ENCODE measurements at regions not wholly inside any gene's neighbourhood (a gene's known extent, or its start where the extent isn't known, plus 50 kb on each side); places are given as distances from the start of the nearest gene placed in this dataset.
"Not testable (repeated sequence)": the region's sequence is repeated elsewhere in the genome, so short reads cannot be mapped to it uniquely, and the experiment has no call there.

- DNase-seq (ENCODE audit: low spot score) = no peak
Measured at GRCh38 chr11:28976801-28977145, 868.6 kb downstream of the METTL15 start.

- no peak for DNase-seq (ENCODE audit: low spot score)
Measured at GRCh38 chr11:28976012-28976800, 868.0 kb downstream of the METTL15 start.

GRCh38 chr11:28969832-28970231, 861.6 kb downstream of the METTL15 start:
- no peak for DNase-seq (ENCODE audit: low spot score)

GRCh38 chr11:28966951-28967350, 858.8 kb downstream of the METTL15 start:
- no peak for DNase-seq (ENCODE audit: low spot score)

- no peak for DNase-seq (ENCODE audit: low spot score)
Measured at GRCh38 chr11:28965819-28966218, 857.6 kb downstream of the METTL15 start.

- no peak for DNase-seq (ENCODE audit: low spot score)
Measured at GRCh38 chr11:28964811-28965210, 856.6 kb downstream of the METTL15 start.

- no peak for DNase-seq (ENCODE audit: low spot score)
Measured at GRCh38 chr11:28963187-28963586, 855.0 kb downstream of the METTL15 start.

GRCh38 chr11:28962502-28962901, 854.3 kb downstream of the METTL15 start:
- no peak for DNase-seq (ENCODE audit: low spot score)

GRCh38 chr11:28961726-28962125, 853.5 kb downstream of the METTL15 start:
- DNase-seq (ENCODE audit: low spot score) = no peak

GRCh38 chr11:28956446-28956845, 848.3 kb downstream of the METTL15 start:
- DNase-seq (ENCODE audit: low spot score) = no peak

GRCh38 chr11:28951191-28951590, 843.0 kb downstream of the METTL15 start:
- no peak for DNase-seq (ENCODE audit: low spot score)

GRCh38 chr11:28939381-28939780, 831.2 kb downstream of the METTL15 start:
- DNase-seq (ENCODE audit: low spot score) = no peak

GRCh38 chr11:28938091-28938490, 829.9 kb downstream of the METTL15 start:
- no peak for DNase-seq (ENCODE audit: low spot score)

GRCh38 chr11:28932940-28933339, 824.8 kb downstream of the METTL15 start:
- DNase-seq (ENCODE audit: low spot score) = no peak

- DNase-seq (ENCODE audit: low spot score) = no peak
Measured at GRCh38 chr11:28924004-28924403, 815.8 kb downstream of the METTL15 start.

GRCh38 chr11:28922386-28922981, 814.3 kb downstream of the METTL15 start:
- DNase-seq (ENCODE audit: low spot score) = no peak

- DNase-seq (ENCODE audit: low spot score) = no peak
Measured at GRCh38 chr11:28919194-28919593, 811.0 kb downstream of the METTL15 start.

- no peak for DNase-seq (ENCODE audit: low spot score)
Measured at GRCh38 chr11:28913883-28914282, 805.7 kb downstream of the METTL15 start.

GRCh38 chr11:28911829-28912228, 803.6 kb downstream of the METTL15 start:
- no peak for DNase-seq (ENCODE audit: low spot score)

- no peak for DNase-seq (ENCODE audit: low spot score)
Measured at GRCh38 chr11:28910926-28911325, 802.7 kb downstream of the METTL15 start.

GRCh38 chr11:28903716-28904115, 795.5 kb downstream of the METTL15 start:
- DNase-seq (ENCODE audit: low spot score) = no peak

- DNase-seq (ENCODE audit: low spot score) = no peak
Measured at GRCh38 chr11:28900427-28900826, 792.2 kb downstream of the METTL15 start.

GRCh38 chr11:28899706-28900105, 791.5 kb downstream of the METTL15 start:
- no peak for DNase-seq (ENCODE audit: low spot score)

- DNase-seq (ENCODE audit: low spot score) = not testable (repeated sequence)
Measured at GRCh38 chr11:28890601-28891040, 782.4 kb downstream of the METTL15 start.
